Kidney tubule cell (primary cell): ENCODE measurements at regions not wholly inside any gene's neighbourhood (a gene's known extent, or its start where the extent isn't known, plus 50 kb on each side); places are given as distances from the start of the nearest gene placed in this dataset.
"Not testable (repeated sequence)": the region's sequence is repeated elsewhere in the genome, so short reads cannot be mapped to it uniquely, and the experiment has no call there.

Experiments
- DNase-seq: peaks from one replicate; pipeline ENCODE4 v3.0.0-alpha.2; 2018; ENCODE audit warnings: low spot score

GRCh38 chr19:32039440-32039839 is 306.0 kb upstream of the ZNF507 start:
- DNase-seq: no peak

GRCh38 chr19:32040236-32040635 is 305.2 kb upstream of the ZNF507 start:
- no peak for DNase-seq

GRCh38 chr19:32041681-32042292 is 303.6 kb upstream of the ZNF507 start:
- DNase-seq: peak; percentile 37

- DNase-seq: no peak
Observed at GRCh38 chr19:32047788-32048187, 297.6 kb upstream of the ZNF507 start.

GRCh38 chr19:32053376-32053775 is 292.0 kb upstream of the ZNF507 start:
- DNase-seq: no peak

GRCh38 chr19:32053861-32054260 is 291.5 kb upstream of the ZNF507 start:
- DNase-seq: no peak

- no peak for DNase-seq
Observed at GRCh38 chr19:32058131-32058530, 287.3 kb upstream of the ZNF507 start.

- DNase-seq: peak; percentile 2
Observed at GRCh38 chr19:32061315-32061714, 284.1 kb upstream of the ZNF507 start.

- no peak for DNase-seq
Observed at GRCh38 chr19:32063601-32064000, 281.8 kb upstream of the ZNF507 start.

GRCh38 chr19:32066056-32066455 is 279.4 kb upstream of the ZNF507 start:
- DNase-seq: no peak

GRCh38 chr19:32067685-32068084 is 277.7 kb upstream of the ZNF507 start:
- DNase-seq: no peak

GRCh38 chr19:32068793-32069192 is 276.6 kb upstream of the ZNF507 start:
- DNase-seq: no peak

- no peak for DNase-seq
Observed at GRCh38 chr19:32070101-32070500, 275.3 kb upstream of the ZNF507 start.

GRCh38 chr19:32082028-32082427 is 263.4 kb upstream of the ZNF507 start:
- no peak for DNase-seq

GRCh38 chr19:32084756-32085363 is 260.6 kb upstream of the ZNF507 start:
- not testable (repeated sequence) for DNase-seq

GRCh38 chr19:32091241-32091640 is 254.2 kb upstream of the ZNF507 start:
- DNase-seq: no peak

- DNase-seq: no peak
Observed at GRCh38 chr19:32097011-32097410, 248.4 kb upstream of the ZNF507 start.

- DNase-seq: no peak
Observed at GRCh38 chr19:32097620-32098019, 247.8 kb upstream of the ZNF507 start.

GRCh38 chr19:32098968-32099367 is 246.4 kb upstream of the ZNF507 start:
- DNase-seq: no peak

- DNase-seq: no peak
Observed at GRCh38 chr19:32101206-32101605, 244.2 kb upstream of the ZNF507 start.

GRCh38 chr19:32103541-32103940 is 241.9 kb upstream of the ZNF507 start:
- no peak for DNase-seq

- DNase-seq: peak; percentile 53
Observed at GRCh38 chr19:32104153-32104849, 241.1 kb upstream of the ZNF507 start.

GRCh38 chr19:32104850-32105235 is 240.6 kb upstream of the ZNF507 start:
- no peak for DNase-seq
